Transverse colon (tissue), 4 donors: ENCODE measurements at regions not wholly inside any gene's neighbourhood (a gene's known extent, or its start where the extent isn't known, plus 50 kb on each side); places are given as distances from the start of the nearest gene placed in this dataset.

Experiments
- DNase-seq: peaks from one replicate; pipeline ENCODE4 v3.0.0-alpha.2; 2019
- H3K27ac ChIP-seq, 4 donors: fragments of 200-600 bp; sonication (generic); 2 replicates each; pipeline ENCODE4 v1.5.1; 2016 to 2018; ENCODE audit warnings: inconsistent platforms in 4 of 4
- H3K27me3 ChIP-seq: fragments of 200-600 bp; sonication (generic); 2 replicates; pipeline ENCODE4 v1.5.1; 2017; ENCODE audit warnings: inconsistent platforms
- H3K36me3 ChIP-seq, 4 donors: fragments of 200-600 bp; sonication (generic); 2 replicates each; pipeline ENCODE4 v1.5.1; 2017 to 2019; ENCODE audit warnings: inconsistent platforms in 4 of 4
- H3K4me1 ChIP-seq, 4 donors: fragments of 200-600 bp; sonication (generic); 2 replicates each; pipeline ENCODE4 v1.5.1; 2017 to 2020; ENCODE audit warnings: inconsistent platforms in 4 of 4
- H3K4me3 ChIP-seq, 4 donors: fragments of 200-600 bp; sonication (generic); 1 replicate in 1 of 4; 2 replicates in 3 of 4; pipeline versions ENCODE4 v1.5.1 to v1.6.1; 2017 to 2019; ENCODE audit warnings: inconsistent platforms in 4 of 4
- H3K9me3 ChIP-seq, 2 donors: fragments of 200-600 bp; sonication (generic); 2 replicates each; pipeline ENCODE4 v1.5.1; 2017 to 2019; ENCODE audit warnings: inconsistent platforms in 2 of 2
- CTCF ChIP-seq, 5 experiments: fragments of 200-600 bp in 3 of 5; fragments of 450-650 bp in 2 of 5; sonication (generic) in 3 of 5; IDR thresholded peaks; 1 replicate in 2 of 5; 2 replicates in 3 of 5; pipeline ENCODE4 v1.5.1; 2016 to 2017; ENCODE audit warnings: antibody characterized with exemption in 5 of 5, inconsistent platforms in 3 of 5, mild to moderate bottlenecking in 2 of 5, moderate library complexity in 1 of 5
- EP300 ChIP-seq: sonication (generic); formaldehyde crosslinking; IDR thresholded peaks from one replicate; pipeline ENCODE4 v1.6.1; 2017; ENCODE audit warnings: antibody characterized with exemption, low read depth
- POLR2A ChIP-seq: fragments of 450-650 bp; IDR thresholded peaks from one replicate; pipeline ENCODE4 v1.6.1; 2016; ENCODE audit warnings: antibody characterized with exemption, mild to moderate bottlenecking, moderate library complexity
- POLR2AphosphoS5 ChIP-seq, 3 donors: sonication (generic); formaldehyde crosslinking; IDR thresholded peaks; one replicate each; pipeline ENCODE4 v1.6.1; 2016; ENCODE audit warnings: antibody characterized with exemption in 3 of 3
- WGBS, 2 donors: methylation state at CpG; one replicate each; pipeline ENCODE4 v1.1.5; 2018; ENCODE audit warnings: low coverage in 1 of 2; 5-methylcytosine and 5-hydroxymethylcytosine counted together
- in situ Hi-C, 4 donors: fragments of 200-750 bp; cut with MboI; loops; one replicate each; pipeline versions ENCODE4 v1.15.0 to v1.15.1; 2017; ENCODE audit warnings: low sequenced_read_pairs in 3 of 4, low pct_ligation_motif_present in 1 of 4, low pct_unique_long_range_greater_than_20kb in 1 of 4
- intact Hi-C: fragments of 100-400 bp; cut with DNase I; formaldehyde crosslinking; loops from one replicate; pipeline ENCODE4 v1.15.1; 2023; ENCODE audit warnings: low total_unique reads

- WGBS, 2 donors: 53 to 65% methylated on average over 3 to 8 of the region's 8 CpGs
- H3K36me3 ChIP-seq: no peaks in the 10 kb centered on the region
- intact Hi-C loops: no loop called here
- peaks cover 3 to 9% of the 10 kb centered on the region in 2 donors for H3K9me3 ChIP-seq
- H3K27ac ChIP-seq: peak overlapping the region; percentile 6 to 57 (median 44)
- no peak for DNase-seq
- TF ChIP-seq POLR2AphosphoS5 (IDR thresholded peaks at IDR 0.05) (no peak), POLR2A (no peak), CTCF (IDR thresholded peaks at IDR 0.05) (no peak), EP300 (no peak)
- H3K4me1 ChIP-seq: peaks cover 0 to 12% (median 3%) of the 10 kb centered on the region in 4 donors
- no peaks in the 10 kb centered on the region for H3K27me3 ChIP-seq
- in situ Hi-C loops: loop anchor here in 3 of 4 donors (5.0 to 25.0 kb wide), 3 partner anchors 194 to 757 kb away; no protein-coding TSS in a partner anchor
- no peak overlapping the region for H3K4me3 ChIP-seq
Observed at GRCh38 chr16:86018941-86019340, 120.0 kb downstream of the IRF8 start.

GRCh38 chr16:86019446-86020047, 120.6 kb downstream of the IRF8 start:
- in situ Hi-C loops: loop anchor here in 3 of 4 donors (5.0 to 25.0 kb wide), 3 partner anchors 195 to 757 kb away; no protein-coding TSS in a partner anchor
- no peak for TF ChIP-seq POLR2AphosphoS5 (IDR thresholded peaks at IDR 0.05)
- TF ChIP-seq CTCF (IDR thresholded peaks at IDR 0.05): peak in 1 of 5 experiments; percentile 8
- intact Hi-C loops: no loop called here
- H3K9me3 ChIP-seq: peaks cover 9 to 12% of the 10 kb centered on the region in 2 donors
- H3K4me1 ChIP-seq: peaks cover 0 to 12% (median 3%) of the 10 kb centered on the region in 4 donors
- WGBS, 2 donors: 80 to 82% methylated on average over 3 to 14 of the region's 14 CpGs
- peak overlapping the region in 2 of 4 donors; percentile 54 to 57 for H3K27ac ChIP-seq
- H3K4me3 ChIP-seq: no peak overlapping the region
- no peaks in the 10 kb centered on the region for H3K36me3 ChIP-seq
- H3K27me3 ChIP-seq: no peaks in the 10 kb centered on the region
- no peak for DNase-seq

GRCh38 chr16:86020971-86021370, 122.0 kb downstream of the IRF8 start:
- H3K4me3 ChIP-seq: no peak overlapping the region
- H3K27me3 ChIP-seq: no peaks in the 10 kb centered on the region
- 78 to 91% methylated on average over 4 to 7 of the region's 7 CpGs for WGBS, 2 donors
- H3K36me3 ChIP-seq: no peaks in the 10 kb centered on the region
- in situ Hi-C loops (loop anchor here in 1 of 4 donors (25.0 kb wide), 1 partner anchor 759 kb away; no protein-coding TSS in a partner anchor), intact Hi-C loops (no loop called here)
- peaks cover 0 to 12% (median 3%) of the 10 kb centered on the region in 4 donors for H3K4me1 ChIP-seq
- no peak for TF ChIP-seq CTCF (IDR thresholded peaks at IDR 0.05)
- TF ChIP-seq EP300: no peak
- TF ChIP-seq POLR2AphosphoS5 (IDR thresholded peaks at IDR 0.05): no peak
- TF ChIP-seq POLR2A: no peak
- no peak for DNase-seq
- peaks cover 11 to 16% of the 10 kb centered on the region in 2 donors for H3K9me3 ChIP-seq
- no peak overlapping the region for H3K27ac ChIP-seq

GRCh38 chr16:86022381-86022960, 123.5 kb downstream of the IRF8 start:
- intact Hi-C loops: no loop called here
- peaks cover 11 to 16% of the 10 kb centered on the region in 2 donors for H3K9me3 ChIP-seq
- no peak overlapping the region for H3K27ac ChIP-seq
- in situ Hi-C loops: loop anchor here in 1 of 4 donors (25.0 kb wide), 1 partner anchor 760 kb away; no protein-coding TSS in a partner anchor
- no peaks in the 10 kb centered on the region for H3K27me3 ChIP-seq
- no peaks in the 10 kb centered on the region for H3K36me3 ChIP-seq
- H3K4me1 ChIP-seq: peaks cover 0 to 20% (median 13%) of the 10 kb centered on the region in 4 donors
- TF ChIP-seq POLR2A (no peak), EP300 (no peak), POLR2AphosphoS5 (IDR thresholded peaks at IDR 0.05) (no peak), CTCF (IDR thresholded peaks at IDR 0.05) (no peak)
- no peak for DNase-seq
- H3K4me3 ChIP-seq: no peak overlapping the region
- 85% methylated on average over 5 of the region's 7 CpGs; no CpG with 5 or more reads in 1 of the 2 donors for WGBS, 2 donors
